LoVo (cell line): ENCODE measurements at regions not wholly inside any gene's neighbourhood (a gene's known extent, or its start where the extent isn't known, plus 50 kb on each side); places are given as distances from the start of the nearest gene placed in this dataset.

Experiments used
- DNase-seq: peaks from one replicate; pipeline ENCODE4 v3.0.0-alpha.2; 2016; ENCODE audit warnings: low spot score

DNA sequence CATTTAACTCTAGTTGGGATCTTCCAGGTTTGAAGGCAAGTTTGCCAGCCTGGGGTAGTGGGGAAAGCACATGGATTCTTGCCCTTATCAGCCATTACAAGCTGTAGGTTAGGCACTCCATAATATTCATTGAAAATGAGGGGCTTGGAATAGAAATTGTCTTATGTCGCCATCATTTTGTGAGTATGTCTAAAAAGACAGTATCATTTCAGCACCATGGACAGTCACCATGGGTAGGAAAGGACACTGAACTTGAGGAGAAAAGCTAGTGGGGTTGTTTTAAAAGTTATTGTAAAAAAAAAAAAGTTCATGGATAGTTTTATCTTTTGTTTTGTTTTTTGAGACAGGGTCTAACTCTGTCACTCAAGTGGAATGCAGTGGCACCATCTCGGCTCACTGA is 356.1 kb downstream of the HNRNPD start:
- peak; percentile 39 for DNase-seq

DNA sequence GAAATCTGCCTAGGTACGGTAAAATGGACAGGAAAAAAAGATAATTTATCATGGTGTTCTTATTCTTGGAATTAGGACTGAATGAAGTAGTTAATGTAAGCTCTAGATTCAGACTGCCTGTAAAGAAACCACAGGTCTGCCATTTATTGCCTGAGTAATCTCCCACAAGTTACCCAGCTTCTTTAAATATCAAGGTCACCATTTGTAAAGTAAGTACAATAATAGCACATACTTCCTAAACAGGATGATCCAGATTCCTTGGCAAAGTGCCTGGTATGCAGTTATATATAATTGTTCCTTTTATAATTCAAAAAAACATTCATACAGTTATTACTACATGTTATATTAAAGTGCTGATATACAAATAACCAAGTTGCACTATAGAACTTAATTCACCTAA is 368.6 kb downstream of the HNRNPD start:
- DNase-seq: no peak

DNA sequence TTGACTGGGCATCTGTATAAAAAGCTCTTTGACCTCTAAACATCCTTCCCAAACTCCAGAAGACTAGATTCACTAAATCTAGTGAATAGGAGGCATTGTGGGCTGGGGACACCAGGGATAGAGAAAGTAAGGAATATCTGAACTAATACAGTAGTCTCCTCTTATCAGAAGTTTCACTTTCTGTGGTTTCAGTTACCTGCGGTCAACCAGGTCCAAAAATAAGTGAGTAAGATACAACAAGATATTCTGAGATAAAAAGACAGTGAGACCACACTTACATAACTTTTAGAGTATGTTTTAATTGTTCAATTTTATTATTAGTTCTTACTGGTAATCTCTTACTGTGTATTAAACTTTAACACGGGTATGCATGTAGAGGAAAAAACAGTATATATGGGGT is 376.5 kb downstream of the HNRNPD start:
- DNase-seq: no peak

DNA sequence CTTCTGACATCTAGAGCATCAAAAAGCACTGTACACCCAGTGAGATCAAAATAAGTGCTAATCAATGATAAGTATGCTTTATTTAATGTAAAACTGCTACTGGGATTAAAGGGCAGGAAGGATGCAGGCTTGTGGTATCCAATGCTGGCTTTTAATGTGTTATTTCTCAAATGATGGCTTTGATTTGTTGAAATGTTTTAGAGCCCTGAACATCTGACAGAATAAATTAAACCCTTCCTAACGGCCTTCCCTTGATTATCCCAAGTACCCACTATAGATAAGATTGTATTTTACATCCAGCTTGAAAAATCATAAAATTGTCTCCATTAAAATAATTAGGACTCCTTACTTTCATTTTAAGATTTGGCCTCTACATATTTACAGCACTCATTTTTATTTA is 382.9 kb downstream of the HNRNPD start:
- no peak for DNase-seq

DNA sequence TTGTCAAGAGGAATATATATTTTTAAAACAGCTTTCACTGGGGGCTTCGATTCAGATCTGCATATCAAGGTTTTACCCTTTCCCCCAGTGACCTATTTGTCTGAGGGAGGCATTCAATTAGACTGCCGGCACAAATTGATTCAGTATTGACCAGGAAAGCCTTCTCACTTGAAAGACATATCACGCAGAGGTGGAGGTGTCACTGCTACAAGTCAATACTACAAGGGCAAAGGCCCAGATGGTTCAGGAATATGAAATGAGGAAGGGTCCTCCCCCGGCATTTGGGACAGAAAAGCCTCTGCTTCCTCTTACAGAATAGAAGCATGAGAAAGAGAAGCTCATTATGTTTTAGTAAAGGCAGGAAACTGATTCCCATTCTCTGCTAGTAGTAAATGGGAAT is 383.6 kb downstream of the HNRNPD start:
- DNase-seq: no peak

DNA sequence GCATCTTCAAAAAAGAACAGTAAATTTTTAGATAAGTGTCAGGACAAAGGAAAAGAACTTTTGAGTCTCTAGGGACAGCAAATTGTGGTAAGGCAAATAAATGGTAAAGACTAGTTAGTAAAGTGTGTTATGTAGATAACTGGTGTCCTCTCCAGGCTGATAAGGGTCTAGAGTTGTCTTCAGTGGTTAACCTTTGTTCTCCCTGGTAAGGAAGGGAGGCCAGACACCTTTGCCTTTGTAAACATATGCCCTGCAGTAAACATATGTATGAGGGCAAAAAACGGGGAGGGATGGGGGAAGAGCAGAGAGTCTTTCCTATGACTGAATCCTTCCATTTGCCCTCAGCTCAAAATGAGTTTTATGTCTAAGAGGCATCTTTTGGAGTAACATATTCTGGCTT is 384.6 kb downstream of the HNRNPD start:
- DNase-seq: no peak

DNA sequence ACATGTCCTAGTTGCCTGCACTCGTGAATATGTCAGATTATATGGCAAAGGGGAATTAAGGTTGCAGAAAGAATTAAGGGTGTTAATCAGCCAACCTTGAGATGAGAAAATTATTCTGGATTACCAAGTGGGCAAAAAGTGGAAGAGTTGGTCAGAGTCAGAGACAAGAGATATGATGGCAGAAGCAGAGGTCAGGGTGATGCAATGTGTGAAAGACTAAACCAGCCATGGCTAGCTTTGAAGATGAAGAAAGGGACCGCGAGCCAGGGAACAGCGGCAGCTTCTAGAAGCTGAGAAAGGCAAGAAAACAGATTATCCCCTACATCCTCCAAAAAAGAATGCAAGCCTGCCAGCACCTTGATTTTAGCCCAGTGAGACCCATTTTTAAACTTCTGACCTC is 385.6 kb downstream of the HNRNPD start:
- DNase-seq: no peak

DNA sequence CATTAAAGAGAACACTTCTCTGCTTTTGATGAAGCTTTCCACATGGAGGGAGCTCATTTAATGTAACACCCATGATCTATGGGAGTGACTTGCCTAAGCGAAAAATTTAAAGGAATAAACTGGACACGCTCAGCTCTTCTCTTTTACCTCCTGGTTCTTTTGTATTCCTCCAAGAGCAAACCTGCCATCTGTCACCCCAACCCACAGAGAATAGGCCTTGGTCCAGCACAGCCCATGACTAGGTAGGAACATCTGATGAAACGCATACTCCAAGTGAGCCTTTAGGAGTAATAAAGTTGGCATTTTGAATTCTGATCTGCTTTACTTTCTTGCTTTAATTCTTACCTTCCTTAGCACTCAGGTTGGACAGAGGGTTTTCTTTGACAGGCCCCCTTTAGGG is 389.0 kb downstream of the HNRNPD start:
- DNase-seq: no peak

DNA sequence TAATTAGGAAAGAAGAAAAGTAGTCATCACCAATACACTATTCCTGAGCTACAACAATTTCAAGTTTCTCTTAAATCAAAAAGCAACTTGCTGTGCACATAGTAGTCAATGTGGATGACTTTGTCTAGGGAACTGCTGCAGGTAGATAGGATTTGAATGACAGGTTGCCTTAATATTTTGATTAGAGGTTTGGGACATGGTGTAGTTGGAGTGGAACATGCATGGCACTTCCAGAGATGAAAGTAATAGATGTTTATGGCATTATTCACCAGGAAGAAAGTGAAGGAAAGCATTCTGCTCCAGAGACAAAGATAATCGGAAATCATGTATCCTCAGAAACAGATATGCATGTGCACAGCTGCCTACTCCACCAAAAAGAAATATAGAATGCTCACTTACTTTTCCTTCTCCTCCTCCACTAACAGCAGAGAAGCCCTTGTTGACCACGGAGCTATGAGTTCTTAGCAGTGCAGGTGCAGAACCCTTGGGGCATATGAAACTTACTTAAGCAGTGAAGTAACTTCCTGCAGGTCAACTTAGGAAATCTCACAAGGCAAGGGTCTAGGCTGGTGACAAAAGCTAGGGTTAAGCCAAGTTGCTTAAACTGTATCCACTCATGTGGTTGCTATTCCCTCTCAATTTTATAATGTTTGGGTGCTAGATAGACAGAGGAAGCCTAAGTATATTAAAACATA is 390.8 kb downstream of the HNRNPD start:
- no peak for DNase-seq

DNA sequence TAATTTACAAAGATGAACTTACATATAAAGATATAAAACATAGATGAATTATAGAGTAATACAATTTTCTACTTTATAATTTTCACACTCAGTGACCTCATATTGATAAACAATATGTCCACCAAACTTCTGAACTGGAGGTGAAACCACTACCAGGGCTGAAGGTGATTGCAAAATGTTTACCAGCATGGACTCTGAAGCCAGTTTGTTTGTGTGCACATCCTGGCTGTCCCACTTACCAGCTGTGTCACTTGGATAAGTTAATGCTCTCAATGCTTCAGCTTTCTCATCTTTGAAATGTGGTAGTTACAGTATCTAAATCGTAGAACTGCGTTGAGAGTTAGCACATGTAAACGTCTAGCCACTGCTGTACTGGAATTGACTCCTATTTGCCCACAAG is 392.6 kb downstream of the HNRNPD start:
- DNase-seq: no peak

DNA sequence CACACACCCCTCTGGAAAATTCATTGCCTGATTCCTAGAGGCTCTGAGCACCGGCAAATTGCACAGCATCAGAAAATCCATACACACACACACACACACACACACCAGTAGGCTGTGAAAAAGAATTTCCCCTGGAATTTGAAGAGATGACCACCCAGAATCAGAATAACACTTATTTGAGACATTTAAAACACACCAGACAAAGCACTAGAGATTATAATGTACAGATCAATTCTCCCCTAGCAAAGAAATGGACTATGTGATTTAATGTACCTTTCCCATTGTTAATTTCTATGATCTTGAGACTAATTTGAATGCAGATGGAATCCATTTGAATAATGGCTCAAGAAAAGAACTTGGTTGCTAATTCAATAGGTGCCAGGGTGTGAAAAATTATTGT is 399.3 kb downstream of the HNRNPD start:
- DNase-seq: no peak

DNA sequence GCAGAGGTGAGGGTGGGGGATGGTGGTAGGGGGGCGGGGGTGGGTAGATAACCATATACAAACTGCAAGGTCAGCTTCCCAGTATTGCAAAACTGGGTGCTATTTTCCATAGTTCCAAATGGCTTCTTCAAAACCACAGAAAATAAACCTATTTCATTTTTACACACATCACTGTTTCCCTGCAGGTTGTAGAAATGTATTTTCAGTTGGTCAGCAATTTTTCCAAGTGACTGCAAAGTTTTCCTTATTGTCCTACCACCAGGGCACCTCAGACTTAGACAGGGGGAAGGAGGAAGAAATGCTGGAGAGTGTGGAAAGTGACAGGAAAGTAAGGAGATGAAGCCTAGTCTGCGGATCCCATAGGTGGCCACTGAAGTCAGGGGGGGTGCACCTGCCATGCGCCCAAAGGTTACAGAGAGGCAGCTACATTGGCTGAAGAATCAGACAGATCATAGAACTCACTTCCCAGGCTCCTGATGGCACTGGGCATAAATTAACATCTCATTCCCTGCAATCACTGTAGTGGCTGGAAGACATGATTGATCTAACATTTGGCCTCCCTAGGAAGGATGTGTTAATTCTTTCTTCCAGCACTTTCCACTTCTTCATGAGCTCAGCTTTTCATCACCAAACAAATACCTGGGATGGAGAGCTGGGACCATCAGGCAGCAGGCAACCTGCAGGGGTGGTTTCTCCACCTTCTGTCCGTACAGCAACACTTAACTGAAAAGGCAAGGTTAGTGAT is 402.0 kb downstream of the HNRNPD start:
- no peak for DNase-seq

DNA sequence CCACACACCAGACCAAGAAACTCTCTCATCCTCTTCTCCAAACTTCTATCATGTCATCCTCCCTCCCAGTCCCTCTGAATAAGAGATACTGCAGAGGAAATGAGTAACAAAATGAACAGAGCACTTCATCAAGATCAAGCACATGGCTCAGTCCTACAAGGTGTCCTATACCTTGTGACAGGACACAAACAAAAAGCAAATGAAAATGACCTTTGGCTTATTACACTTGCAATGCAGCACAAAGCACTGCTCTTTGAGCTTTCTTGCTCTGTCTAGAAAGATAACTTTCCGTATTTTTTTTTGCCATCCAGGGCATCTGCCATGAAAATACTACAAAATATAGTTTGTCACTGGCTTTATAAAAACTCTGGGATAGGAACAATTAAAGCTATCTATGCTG is 402.7 kb downstream of the HNRNPD start:
- no peak for DNase-seq

DNA sequence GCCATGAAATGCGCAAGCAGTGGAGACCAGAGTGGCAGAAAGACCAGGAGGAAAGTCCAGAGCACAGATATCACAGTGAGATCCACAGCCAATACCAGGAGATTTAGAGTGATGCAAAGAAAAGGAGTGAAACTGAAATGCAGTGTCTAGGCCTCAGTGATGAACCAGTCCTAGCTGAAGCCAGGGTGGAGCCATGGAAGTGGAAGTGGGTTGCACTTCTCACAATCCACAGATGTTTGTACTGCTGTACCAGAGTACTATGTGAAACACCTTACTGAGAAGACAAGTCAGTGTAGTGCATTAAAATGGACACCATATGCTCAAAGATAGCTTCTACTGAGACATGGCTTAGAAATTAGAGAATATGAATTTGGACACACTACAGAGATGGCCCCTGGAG is 403.3 kb downstream of the HNRNPD start:
- no peak for DNase-seq

DNA sequence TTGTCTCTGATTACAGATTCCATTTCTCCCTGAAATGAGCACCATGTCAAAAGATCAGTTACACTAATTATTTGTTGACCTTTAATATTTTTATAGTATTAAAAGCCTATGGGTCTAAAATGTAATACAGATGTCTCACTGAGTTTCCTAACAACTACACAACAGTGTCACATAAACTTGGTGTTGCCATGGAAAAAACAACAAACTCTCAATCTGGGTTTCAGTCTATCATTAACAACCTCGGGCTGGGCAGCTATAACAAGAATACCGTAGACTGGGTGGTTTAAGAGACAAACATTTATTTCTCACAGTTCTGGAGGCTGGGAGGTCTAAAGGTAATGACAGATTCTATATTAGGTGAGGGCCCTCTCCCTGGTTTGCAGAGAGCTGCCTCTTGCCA is 407.1 kb downstream of the HNRNPD start:
- DNase-seq: no peak

DNA sequence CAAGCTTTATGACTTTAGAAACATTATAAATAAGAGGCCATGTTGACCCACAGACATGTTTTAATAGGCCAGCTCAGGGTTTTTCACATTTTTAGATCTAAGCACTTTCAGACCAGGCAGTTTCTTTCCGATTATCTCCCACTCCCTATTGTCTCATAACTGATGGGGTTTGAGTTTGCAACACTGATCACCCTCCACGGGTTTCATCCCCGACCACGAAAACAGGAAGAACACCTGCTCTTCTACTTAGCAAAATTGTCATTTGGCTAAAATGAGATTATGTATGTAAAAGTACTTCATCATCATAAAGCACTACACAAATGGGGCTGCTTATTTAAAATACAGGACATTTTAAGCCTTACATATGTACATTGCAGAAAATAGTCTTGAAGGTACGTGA is 407.9 kb downstream of the HNRNPD start:
- DNase-seq: no peak

DNA sequence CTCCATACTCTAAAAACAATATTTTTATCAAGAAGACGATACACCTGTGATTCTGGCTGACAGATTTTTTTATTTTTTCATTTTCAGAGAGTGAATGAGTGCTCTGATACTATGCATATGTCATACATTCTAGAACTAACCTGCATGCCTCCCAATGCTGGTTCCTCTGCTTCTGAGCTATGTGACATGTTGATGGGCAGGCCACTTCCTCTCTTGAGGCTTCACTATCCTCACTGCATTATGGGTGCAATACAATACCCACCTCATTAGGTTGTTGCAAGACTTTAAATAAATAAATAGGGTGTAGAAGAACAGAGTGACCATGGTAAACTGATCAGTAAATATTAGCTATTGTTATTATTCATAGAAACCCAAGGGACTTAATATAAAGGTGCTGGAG is 408.3 kb downstream of the HNRNPD start:
- no peak for DNase-seq

DNA sequence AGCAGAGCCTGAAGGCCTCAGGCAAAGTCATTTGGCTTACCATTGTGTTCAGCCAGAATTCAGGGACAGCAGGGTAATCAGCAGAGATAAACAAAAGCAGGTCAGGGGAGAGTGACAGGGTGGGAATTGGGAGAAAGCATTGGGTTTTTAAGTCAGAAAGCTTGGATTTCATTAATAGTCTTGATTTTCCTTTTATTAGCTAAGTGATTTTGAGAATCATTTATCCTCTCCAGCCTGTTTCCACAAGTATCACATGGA is 410.1 kb downstream of the HNRNPD start:
- DNase-seq: no peak

DNA sequence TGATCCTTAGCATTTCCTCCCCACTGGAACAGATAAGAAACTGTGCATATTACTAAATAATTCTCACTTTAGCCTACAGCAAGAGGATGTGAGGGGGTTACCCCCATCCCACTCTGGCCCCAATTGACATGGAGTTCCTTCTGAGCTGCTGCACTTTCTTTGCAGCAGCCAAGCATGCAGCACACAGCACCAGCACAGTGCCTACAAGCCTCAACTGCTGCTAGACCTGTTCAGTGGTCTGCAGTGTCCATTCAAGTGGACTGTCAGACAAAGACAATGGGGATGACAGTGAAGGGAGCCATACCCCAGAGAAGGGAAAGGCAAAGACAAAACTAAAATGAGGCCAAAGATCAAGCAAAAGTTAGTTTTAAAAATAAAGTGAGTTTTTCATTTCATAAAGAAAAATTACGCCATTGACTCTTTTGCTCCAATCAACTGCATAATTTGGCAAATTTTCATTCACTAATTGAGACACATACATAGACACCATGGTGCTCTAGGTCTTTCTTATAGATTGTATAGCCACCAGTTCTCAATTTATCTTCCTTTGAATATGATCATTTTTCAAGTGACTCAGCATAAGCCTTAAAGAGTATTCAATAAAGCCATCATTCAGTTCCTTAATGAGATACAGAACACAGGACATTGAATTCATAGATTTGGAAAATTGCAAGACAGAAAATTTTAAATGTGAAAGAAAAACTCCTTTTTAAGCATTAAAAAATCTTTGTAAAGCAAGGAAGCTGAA is 410.6 kb downstream of the HNRNPD start:
- DNase-seq: no peak

DNA sequence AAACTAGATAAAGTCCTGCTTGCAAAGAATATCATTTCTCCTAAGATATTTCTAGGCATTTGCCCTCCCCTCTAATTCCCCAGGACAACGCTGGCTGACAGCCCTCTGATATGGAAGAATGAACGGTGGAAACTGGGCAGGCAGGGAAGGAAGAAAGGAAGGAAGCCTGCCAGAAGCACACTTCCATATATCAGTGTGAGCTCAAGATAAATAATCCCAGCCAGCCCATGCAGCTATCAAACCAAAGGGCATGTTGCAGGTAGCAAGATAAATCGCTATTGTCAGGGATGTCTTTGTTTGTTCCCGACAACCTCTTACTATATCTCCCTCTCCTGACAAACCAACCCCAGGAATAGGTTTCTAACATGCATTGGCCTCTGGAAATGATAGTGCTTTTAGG is 412.8 kb downstream of the HNRNPD start:
- no peak for DNase-seq

DNA sequence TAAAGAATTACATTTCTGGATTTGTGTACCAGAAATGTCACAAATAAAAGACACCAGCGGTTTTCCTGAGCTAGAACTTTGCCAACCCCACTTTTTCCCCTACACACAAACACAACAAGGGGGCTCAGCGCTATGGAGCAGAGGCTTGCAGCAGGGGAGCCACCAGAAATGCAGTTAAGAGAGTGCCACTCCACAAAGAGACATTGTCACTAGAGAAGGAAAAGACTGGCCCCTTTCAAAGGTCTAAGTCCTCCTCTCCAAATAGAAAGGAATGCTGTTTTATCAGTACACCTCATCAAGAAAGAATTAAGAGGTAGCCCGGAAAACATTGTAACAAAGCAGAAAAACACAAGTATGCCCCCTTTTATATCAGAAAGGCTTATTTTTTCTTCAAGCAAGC is 419.5 kb downstream of the HNRNPD start:
- DNase-seq: no peak

DNA sequence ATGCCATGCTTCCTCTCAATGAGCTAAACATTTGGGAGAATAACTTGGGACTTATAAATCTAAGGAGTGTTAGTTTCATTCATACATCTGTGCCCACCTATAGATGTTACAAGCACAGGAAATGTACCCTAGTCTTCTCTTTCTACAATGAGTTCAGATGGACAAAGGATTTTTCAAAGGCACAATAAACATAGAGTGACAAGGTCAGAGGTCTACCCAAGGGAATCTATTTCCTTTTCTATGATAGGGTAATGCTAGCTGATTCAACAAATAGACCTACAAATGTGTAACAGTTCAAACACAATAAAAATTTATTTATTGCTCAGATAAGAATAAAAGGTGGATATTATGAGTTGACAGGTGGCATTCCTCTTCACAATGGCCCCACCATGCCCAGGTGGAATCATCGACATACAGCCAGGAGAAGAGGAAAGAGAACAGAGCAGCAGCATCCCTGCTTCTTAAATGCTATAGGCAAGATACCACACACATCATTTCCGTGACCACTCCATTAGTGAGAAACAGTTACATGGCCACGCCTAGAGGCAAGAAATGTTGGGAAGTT is 421.8 kb downstream of the HNRNPD start:
- no peak for DNase-seq

DNA sequence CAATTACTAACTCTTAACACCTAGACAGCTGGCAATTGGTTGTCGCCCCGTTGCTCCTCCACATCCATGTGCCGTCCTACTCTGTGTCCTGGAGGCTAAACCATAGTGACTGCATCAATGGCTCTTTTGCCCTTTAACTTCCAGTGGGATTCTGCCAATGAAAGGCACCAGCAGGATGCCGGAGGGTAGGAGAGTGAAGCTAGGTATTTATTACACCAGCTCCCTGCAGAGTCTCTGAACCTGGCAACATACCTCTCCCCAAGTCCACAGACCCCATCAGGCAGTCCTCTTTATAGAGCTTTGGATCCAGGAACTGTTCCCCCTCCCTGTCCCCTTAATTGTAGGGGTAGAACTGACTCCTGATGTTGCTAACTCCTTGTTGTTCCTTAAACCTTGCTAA is 426.8 kb downstream of the HNRNPD start:
- no peak for DNase-seq
